Lower leg skin (tissue), 3 donors: ENCODE measurements at regions not wholly inside any gene's neighbourhood (a gene's known extent, or its start where the extent isn't known, plus 50 kb on each side); places are given as distances from the start of the nearest gene placed in this dataset.

Source experiments
- POLR2A ChIP-seq, 2 donors: fragments of 450-650 bp; IDR thresholded peaks; one replicate each; pipeline ENCODE4 v1.6.1; 2016 to 2017; ENCODE audit warnings: antibody characterized with exemption in 2 of 2, mild to moderate bottlenecking in 1 of 2, moderate library complexity in 1 of 2
- TF ChIP-seq, protein P1 (sequence below), 3 donors: fragments of 450-650 bp; IDR thresholded peaks; one replicate each; pipeline ENCODE4 v1.5.1; 2016; ENCODE audit warnings: antibody characterized with exemption in 3 of 3, mild to moderate bottlenecking in 3 of 3, moderate library complexity in 2 of 3

DNA sequence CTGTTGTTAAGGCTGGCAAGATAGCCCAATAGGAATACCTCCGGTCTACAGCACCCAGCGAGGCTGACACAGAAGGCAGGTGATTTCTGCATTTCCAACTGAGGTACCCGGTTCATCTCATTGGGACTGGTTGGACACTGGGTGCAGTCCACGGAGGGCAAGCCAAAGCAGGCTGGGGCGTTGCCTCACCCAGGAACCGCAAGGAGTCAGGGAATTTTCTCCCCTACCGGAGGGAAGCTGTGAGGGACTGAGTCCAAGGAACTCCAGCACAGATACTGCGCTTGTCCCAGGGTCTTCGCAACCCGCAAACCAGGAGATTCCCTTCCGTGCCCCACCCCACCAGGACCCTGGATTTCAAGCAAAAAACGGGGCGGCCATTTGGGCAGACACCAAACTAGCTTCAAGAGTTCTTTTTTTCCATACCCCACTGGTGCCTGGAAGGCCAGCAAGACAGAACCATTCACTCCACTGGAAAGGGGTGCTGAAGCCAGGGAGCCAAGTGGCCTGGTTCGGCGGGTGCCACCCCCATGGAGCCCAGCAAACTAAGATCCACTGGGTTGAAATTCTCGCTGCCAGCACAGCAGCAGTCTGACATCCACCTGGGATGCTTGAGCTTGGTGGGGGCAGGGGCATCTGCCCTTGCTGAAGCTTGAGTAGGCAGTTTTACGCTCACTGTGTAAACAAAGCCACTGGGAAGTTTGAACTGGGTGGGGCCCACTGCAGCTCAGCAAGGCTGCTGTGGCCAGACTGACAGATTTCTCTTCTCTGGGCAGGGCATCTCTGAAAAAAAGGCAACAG, 647.2 kb downstream of the BNC2 start:
- TF ChIP-seq, protein P1, sequence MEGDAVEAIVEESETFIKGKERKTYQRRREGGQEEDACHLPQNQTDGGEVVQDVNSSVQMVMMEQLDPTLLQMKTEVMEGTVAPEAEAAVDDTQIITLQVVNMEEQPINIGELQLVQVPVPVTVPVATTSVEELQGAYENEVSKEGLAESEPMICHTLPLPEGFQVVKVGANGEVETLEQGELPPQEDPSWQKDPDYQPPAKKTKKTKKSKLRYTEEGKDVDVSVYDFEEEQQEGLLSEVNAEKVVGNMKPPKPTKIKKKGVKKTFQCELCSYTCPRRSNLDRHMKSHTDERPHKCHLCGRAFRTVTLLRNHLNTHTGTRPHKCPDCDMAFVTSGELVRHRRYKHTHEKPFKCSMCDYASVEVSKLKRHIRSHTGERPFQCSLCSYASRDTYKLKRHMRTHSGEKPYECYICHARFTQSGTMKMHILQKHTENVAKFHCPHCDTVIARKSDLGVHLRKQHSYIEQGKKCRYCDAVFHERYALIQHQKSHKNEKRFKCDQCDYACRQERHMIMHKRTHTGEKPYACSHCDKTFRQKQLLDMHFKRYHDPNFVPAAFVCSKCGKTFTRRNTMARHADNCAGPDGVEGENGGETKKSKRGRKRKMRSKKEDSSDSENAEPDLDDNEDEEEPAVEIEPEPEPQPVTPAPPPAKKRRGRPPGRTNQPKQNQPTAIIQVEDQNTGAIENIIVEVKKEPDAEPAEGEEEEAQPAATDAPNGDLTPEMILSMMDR (IDR thresholded peaks at IDR 0.05) = no peak
- TF ChIP-seq POLR2A (IDR thresholded peaks at IDR 0.05) = no peak
